Bronchial epithelial cell (primary cell): ENCODE measurements at regions not wholly inside any gene's neighbourhood (a gene's known extent, or its start where the extent isn't known, plus 50 kb on each side); places are given as distances from the start of the nearest gene placed in this dataset.
"Not testable (repeated sequence)": the region's sequence is repeated elsewhere in the genome, so short reads cannot be mapped to it uniquely, and the experiment has no call there.

Source experiments
- DNase-seq: peaks from one replicate; pipeline ENCODE4 v3.0.0-alpha.2; 2010; ENCODE audit warnings: low read depth
- FAIRE-seq: peaks from 2 replicates; lab custom pipeline; 2011; peaks lifted over from hg19 to GRCh38; lab: Jason Lieb, UNC
- H3K27me3 ChIP-seq: 2 replicates; pipeline ENCODE4 v1.5.1; 2011; ENCODE audit warnings: low read length; ENCODE audit not compliant: control insufficient read depth, insufficient read depth
- H3K36me3 ChIP-seq: 2 replicates; pipeline ENCODE4 v1.5.1; 2011; ENCODE audit warnings: low read length; ENCODE audit not compliant: control insufficient read depth, insufficient read depth
- H3K4me3 ChIP-seq: 2 replicates; pipeline ENCODE4 v1.5.1; 2011; ENCODE audit warnings: mild to moderate bottlenecking, low read depth, low read length, control low read depth
- TF ChIP-seq, protein P1 (sequence below): IDR thresholded peaks from 2 replicates; pipeline ENCODE4 v1.5.1; 2011; ENCODE audit warnings: mild to moderate bottlenecking, moderate library complexity, low read length, control low read depth, inconsistent platforms; ENCODE audit not compliant: insufficient read depth, severe bottlenecking

DNA sequence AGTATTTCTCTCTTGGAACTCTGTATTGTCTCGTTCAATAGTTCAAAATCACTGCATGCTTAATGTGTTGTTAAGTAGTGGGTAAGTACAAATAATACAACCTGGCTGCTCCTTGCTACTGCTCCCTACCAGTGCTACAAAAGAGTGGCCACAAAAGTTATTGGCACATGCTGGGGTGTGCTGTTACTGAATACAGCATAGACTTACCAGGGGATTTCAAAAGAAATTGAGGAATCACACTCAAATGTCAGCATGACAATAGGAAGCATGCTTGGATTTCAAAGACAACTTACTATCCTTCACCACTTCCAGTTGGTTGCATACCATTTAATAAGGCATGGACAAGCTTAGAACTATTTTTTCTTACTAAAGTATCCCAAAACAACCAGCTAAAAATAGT is 1041.3 kb upstream of the SPRY2 start:
- Histone ChIP-seq H3K27me3 (no peaks in the 10 kb centered on the region), H3K4me3 (no peak overlapping the region), H3K36me3 (no peaks in the 10 kb centered on the region)
- DNase-seq: no peak
- no peak for FAIRE-seq
- TF ChIP-seq, protein P1, sequence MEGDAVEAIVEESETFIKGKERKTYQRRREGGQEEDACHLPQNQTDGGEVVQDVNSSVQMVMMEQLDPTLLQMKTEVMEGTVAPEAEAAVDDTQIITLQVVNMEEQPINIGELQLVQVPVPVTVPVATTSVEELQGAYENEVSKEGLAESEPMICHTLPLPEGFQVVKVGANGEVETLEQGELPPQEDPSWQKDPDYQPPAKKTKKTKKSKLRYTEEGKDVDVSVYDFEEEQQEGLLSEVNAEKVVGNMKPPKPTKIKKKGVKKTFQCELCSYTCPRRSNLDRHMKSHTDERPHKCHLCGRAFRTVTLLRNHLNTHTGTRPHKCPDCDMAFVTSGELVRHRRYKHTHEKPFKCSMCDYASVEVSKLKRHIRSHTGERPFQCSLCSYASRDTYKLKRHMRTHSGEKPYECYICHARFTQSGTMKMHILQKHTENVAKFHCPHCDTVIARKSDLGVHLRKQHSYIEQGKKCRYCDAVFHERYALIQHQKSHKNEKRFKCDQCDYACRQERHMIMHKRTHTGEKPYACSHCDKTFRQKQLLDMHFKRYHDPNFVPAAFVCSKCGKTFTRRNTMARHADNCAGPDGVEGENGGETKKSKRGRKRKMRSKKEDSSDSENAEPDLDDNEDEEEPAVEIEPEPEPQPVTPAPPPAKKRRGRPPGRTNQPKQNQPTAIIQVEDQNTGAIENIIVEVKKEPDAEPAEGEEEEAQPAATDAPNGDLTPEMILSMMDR: no peak

DNA sequence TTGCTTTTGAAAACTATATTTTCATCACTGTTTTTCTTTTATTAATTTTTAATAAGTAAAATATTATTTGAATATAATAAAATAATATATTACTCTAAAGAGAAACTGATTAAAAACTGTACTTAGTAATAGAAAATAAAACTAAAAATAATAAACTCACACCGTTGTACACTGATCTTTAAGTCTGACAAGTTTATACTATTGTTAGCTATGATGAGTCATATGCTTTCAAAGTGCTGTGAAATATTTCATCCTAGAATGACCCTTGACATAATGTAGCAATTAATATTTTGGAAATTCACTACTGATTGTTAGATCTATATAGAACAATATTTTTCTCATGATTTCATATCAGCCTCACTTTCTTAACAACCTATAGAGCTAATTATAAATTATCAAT is 1040.6 kb upstream of the SPRY2 start:
- FAIRE-seq: no peak

DNA sequence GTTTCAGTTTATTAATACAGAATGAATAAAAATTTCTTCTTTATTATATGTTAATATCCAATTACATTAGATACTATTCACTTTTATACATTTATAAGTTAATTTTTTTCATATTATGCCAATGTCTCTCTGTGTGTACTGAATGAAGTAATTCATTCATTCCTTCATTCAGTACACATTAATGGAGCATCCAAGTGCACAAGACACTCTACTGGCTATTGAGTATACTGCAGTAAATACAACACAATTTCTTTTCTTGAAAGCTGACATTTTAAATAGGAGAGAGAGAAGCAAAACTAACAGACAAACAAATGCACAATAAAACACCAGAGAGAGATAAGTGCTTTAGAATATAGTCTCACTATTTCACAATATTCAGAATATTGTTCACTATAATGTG is 1038.3 kb upstream of the SPRY2 start:
- no peak for DNase-seq
- no peaks in the 10 kb centered on the region for H3K27me3 ChIP-seq
- TF ChIP-seq, protein P1: no peak
- H3K4me3 ChIP-seq: no peak overlapping the region
- H3K36me3 ChIP-seq: no peaks in the 10 kb centered on the region
- FAIRE-seq: no peak

More for the DNA sequence above, 1040.6 kb upstream of the SPRY2 start:
- peak; percentile 15 for DNase-seq
- Histone ChIP-seq H3K27me3 (no peaks in the 10 kb centered on the region), H3K36me3 (no peaks in the 10 kb centered on the region), H3K4me3 (no peak overlapping the region)
- TF ChIP-seq, protein P1: no peak

DNA sequence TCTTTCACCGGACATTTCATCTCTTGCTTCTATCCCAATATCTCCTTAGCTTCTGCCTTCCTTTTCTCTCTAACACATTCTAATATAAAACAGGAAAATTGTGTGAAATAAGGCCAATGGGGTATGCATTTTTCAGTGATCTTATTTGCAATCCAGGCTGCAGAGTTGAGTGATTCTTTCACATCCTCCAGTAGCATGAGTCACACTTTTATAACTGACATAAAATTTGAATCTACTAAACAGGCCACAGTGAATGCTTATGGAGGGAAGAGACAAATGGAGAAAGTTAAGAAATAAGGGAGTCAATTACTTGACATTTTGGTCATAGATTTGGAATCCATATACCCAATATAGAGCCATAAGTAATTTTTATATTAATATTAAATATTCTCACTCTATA is 1037.0 kb upstream of the SPRY2 start:
- no peaks in the 10 kb centered on the region for H3K36me3 ChIP-seq
- peak; percentile 2 for DNase-seq
- TF ChIP-seq, protein P1: no peak
- no peak for FAIRE-seq
- H3K27me3 ChIP-seq: no peaks in the 10 kb centered on the region
- H3K4me3 ChIP-seq: no peak overlapping the region

DNA sequence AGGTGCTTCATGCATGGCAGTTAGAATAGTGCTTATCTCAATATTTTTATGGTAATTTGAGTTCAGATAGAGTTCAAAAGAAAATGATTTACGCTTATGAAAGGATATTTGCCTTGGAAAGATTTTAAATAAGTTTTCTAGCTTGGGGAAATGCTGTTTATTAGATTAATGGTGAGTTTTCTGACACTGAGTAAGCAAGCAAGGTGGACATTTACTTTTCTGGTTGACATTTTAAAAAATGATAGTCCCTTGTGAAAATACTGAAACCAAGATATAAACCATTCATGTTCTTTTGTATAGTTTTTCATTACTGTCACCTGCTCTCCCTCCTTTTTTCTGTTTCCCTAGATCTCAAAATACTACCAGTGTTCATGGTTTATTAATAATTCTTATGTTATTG is 1034.8 kb upstream of the SPRY2 start:
- H3K27me3 ChIP-seq: no peaks in the 10 kb centered on the region
- FAIRE-seq (no peak), DNase-seq (no peak)
- H3K4me3 ChIP-seq: no peak overlapping the region
- no peaks in the 10 kb centered on the region for H3K36me3 ChIP-seq
- TF ChIP-seq, protein P1: no peak

DNA sequence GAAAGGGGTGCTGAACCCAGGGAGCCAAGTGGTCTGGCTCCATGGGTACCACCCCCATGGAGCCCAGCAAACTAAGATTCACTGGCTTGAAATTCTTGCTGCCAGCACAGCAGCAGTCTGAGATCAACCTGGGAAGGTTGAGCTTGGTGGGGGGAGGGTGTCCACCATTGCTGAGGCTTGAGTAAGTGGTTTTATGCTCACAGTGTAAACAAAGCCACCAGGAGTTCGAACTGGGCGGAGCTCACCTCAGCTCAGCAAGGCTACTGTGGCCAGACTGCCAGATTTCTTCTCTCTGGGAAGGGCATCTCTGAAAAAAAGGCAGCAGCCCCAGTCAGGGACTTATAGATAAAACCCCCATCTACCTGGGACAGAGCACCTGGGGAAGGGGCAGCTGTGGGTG is 1021.8 kb upstream of the SPRY2 start:
- not testable (repeated sequence) for H3K27me3 ChIP-seq, H3K36me3 ChIP-seq, H3K4me3 ChIP-seq, FAIRE-seq
- peak; percentile 42 for DNase-seq
